ENCODE measurements at regions not wholly inside any gene's neighbourhood (a gene's known extent, or its start where the extent isn't known, plus 50 kb on each side); places are given as distances from the start of the nearest gene placed in this dataset.
A peak's percentile ranks its signal among the peaks of the same experiment; 100 is the strongest.
"Not testable (repeated sequence)": the region's sequence is repeated elsewhere in the genome, so short reads cannot be mapped to it uniquely, and the experiment has no call there.

- not testable (repeated sequence) for DNase-seq
Measured at GRCh38 chr16:22572331-22573224, 61.9 kb downstream of the NPIPB5 start.

- DNase-seq, result not testable (repeated sequence)
Measured at GRCh38 chr16:22573225-22573530, 62.5 kb downstream of the NPIPB5 start.

- not testable (repeated sequence) for DNase-seq
Measured at GRCh38 chr16:22576506-22576905, 65.8 kb downstream of the NPIPB5 start.

- DNase-seq, result not testable (repeated sequence)
Measured at GRCh38 chr16:22583195-22583594, 72.5 kb downstream of the NPIPB5 start.

DNA sequence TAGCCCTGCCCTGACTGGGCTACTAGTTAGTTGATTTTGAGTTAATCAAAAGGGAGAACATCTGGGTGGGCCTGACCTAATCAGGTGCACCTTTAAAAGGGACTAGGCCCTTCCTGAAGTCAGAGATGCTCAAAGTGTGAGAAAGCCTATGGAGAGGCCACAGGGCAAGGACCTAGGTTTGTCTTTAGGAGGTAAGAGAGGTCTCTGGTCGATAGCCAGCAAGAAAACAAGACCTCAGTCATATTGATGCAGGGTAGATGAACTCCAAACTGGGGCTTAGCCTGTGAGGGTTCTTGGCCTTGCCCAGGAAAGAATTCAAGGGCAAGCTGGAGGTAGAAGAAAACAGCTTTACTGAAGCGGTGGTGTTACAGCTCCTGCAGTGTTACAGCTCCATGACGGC is 73.8 kb downstream of the NPIPB5 start:
- DNase-seq, result not testable (repeated sequence)

GRCh38 chr16:22584941-22585340 is 74.2 kb downstream of the NPIPB5 start:
- DNase-seq, result not testable (repeated sequence)

DNA sequence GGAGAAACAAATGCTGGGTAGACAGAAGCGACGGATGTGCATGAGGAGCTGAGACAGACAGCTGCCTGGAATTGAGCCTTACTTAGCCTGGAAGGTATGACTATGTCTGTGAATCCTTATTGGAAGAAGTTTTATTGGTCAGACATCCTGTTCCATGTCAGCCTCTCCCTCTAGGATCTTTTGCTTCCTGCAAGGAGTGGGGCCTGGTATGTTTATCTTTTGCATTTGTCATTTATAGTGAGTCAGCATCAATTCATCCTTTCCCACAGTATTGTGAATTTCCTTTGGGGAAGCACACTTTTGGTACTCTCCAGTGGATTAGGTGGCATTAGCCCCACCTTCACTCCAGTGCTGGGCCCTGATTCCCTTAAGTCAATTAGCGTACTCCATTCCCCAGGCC is 74.7 kb downstream of the NPIPB5 start:
- DNase-seq, result not testable (repeated sequence)

- DNase-seq, result not testable (repeated sequence)
Measured at GRCh38 chr16:22586732-22587131, 76.0 kb downstream of the NPIPB5 start.

DNA sequence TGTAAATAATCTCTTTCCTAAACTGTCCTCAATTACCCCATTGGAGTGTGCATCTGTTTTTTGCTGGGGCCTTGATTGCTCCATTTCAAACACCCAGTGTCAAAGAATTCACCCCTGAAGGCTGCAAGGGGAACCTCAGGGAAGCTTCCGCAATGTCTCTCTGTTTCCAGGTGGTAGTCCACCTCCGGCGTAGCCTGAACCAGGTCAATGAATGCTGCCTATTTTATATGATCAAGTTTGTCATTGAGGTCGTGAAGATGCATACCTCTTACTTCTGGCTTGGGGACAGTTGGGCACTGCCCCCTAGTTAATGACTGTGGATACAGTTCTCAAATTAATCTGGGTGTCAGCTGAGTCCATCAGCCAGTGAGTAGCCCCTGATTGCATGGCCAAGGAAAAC is 79.1 kb downstream of the NPIPB5 start:
- not testable (repeated sequence) for DNase-seq

DNA sequence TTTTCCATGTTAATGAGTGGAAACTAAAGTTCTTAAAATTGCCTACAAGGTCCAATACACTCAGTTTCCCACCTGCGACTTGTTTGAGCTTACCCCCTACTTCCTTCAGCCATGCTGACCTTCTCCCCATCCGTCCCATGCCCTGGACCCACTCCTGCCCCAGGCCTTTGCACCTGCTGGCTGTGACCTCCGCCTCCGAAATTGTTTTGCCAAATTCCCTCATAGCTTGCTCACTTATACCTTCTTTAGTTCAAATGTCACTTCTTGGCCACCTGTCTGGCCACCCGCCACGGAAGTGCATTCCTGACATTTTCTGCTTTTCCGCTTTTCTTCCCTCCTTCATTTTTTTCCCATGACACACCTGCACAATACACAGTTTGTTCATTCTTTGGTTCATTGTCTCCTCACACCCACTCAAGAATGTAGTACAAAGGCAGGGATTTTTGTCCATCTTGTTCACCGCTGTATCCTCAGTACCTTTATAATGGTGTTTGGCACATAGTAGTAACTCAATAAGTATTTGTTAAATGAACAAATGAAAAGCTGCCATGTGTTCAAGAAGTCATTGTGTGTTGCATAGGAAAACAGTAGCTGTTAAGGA is 85.9 kb downstream of the NPIPB5 start:
- not testable (repeated sequence) for DNase-seq

DNA sequence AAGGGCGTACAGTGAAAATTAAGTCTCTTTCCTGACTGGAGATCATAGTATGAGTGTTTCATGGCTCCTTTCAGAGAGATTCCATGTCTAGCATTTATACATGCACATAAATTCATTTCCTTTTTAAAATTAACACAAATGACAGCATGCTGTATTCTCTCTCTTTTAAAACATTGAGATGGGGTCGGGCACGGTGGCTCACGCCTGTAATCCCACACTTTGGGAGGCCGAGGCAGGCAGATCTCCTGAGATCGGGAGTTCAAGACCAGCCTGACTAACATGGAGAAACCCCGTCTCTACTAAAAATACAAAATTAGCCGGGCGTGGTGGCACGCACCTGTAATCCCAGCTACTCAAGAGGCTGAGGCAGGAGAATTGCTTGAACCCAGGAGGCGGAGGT is 93.1 kb downstream of the NPIPB5 start:
- DNase-seq, result not testable (repeated sequence)

GRCh38 chr16:22606619-22607018 is 95.9 kb downstream of the NPIPB5 start:
- not testable (repeated sequence) for DNase-seq

- not testable (repeated sequence) for DNase-seq
Measured at GRCh38 chr16:22609798-22610197, 99.1 kb downstream of the NPIPB5 start.

- not testable (repeated sequence) for DNase-seq
Measured at GRCh38 chr16:22611128-22611527, 100.4 kb downstream of the NPIPB5 start.

DNA sequence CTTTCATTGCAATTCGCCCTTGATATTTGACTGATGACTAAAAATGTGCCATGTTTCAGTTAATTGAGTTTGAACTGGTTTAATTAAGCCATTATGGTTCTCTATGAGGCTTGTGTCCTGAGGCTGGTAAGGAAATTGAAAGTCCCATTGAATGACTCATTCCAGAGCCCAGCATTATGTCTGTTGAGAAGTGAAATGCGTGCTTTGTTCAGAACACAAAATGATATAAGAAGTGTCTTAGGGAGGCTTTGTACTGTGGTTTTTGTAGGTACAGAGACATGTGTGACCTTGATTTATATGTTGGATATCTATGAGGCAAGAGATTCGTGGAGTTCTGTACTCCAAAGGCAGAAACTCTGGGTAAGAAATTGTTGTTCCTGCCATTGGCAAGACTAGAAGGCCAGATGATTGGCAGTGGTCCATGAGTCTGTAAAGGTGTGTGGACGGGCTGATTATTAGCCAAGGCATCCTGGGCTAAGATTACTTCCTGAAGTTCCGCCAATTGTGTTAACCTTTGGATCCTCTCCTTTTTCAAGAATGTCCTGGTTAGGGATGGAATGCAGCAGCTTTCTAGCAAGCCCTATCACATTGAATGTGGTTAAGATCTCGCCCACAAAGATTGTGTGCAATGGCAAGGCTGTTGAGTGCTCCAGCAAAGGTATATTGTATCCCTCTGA is 103.7 kb downstream of the NPIPB5 start:
- DNase-seq, result no peak

DNA sequence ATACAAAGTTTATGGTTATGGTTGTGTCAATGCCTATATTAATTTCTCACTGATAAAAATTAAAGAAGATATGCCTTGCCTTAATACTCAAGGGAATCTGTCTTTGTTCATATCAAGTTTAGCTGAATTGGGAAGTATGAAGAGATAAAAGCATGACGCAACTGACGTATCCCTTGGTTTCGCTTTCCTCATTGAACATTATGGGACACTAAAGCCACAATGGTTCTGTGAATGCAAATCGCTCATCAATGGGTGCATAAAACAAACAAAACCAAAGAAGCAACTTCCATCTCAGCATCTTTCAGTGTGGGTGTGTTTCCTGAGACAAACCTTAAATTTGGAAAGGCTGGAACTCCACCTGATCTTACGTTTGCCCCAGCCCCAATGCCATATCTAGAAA is 108.2 kb downstream of the NPIPB5 start:
- DNase-seq, result no peak

DNA sequence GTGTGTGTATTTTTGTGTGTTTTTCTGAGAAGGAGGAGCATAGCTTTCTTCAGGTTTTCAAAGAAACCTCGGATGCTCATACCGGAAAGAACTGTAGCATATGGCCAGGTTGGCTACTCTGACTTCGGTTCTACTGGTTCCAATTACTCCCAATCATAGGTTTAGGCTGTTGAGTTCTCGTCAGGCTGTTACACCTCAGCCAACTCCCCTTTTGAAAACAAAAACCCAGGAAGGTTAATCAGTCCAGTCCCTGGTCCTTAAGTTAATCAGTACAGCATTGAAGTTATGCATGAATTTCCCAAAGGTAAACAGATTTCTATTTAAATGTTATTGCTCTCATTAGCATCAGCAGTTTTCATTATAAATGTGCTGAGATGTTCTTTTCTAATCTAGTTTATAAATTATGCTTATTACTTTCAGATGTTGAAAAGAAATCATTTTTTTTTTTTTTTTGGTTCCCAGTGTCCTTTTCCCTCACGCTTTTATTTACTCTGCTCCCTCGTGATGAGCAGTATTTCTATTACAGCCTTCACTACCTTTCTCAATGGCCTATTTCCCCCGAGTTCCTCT is 111.0 kb downstream of the NPIPB5 start:
- DNase-seq, result no peak

GRCh38 chr16:22622703-22623102 is 112.0 kb downstream of the NPIPB5 start:
- DNase-seq, result no peak

GRCh38 chr16:22623351-22623781 is 112.7 kb downstream of the NPIPB5 start:
- no peak for DNase-seq

GRCh38 chr16:22624038-22624799 is 113.5 kb downstream of the NPIPB5 start:
- no peak for DNase-seq

DNA sequence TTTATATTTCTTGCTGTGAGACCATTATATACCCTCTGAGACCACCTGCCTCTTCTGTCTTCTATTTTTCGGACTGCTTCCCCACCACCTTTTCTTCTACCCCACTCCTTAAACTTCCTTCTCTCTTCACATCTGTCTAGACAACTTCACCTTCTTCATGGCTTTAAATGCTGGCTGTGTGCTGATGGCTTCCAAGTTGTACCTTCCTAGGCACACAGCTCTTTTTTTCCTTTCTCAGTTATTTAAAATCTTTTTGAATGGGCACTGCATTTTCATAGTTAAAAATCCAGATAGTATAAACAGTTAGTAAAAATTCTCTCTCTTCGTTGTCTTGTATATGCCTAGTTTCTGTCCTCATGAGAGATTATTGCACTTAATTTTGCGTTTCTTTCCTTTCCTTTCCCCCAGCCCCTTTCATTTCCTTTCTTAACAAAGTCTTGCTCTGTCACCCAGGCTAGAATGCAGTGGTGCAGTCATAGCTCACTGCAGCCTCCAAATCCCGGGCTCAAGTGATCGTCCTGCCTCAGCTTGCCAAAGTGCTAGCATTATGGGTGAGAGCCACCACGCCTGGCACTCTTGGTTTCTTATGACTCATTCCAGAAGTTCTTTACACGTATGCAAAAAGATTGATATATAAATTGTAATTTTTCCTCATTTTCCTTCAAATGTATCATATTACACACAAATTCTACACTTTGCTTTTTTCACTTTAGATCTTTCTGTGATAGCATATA is 114.3 kb downstream of the NPIPB5 start:
- DNase-seq, result peak; percentile 8

- no peak for DNase-seq
Measured at GRCh38 chr16:22625967-22626366, 115.3 kb downstream of the NPIPB5 start.
